HCT116 (cell line): ENCODE measurements at regions not wholly inside any gene's neighbourhood (a gene's known extent, or its start where the extent isn't known, plus 50 kb on each side); places are given as distances from the start of the nearest gene placed in this dataset.

Experiments
- ATAC-seq: fragments of 200-7000 bp; cut with Tn5 transposase; 2 replicates; pipeline ENCODE4 v1.9.1; 2020; ENCODE audit warnings: mild to moderate bottlenecking, moderate library complexity
- BruUV-seq: library from RNA; stranded (reverse); fragments of 400-500 nt; replicated peaks from 2 replicates; lab custom pipeline; 2021; lab: Mats Ljungman, UMichigan
- CTCF ChIA-PET: fragments of 300-600 bp; sonication (Branson Sonifier 250); formaldehyde crosslinking; loops from one replicate; lab custom pipeline; 2021; ENCODE audit warnings: antibody characterized with exemption; lab: Charles Lee
- POLR2A ChIA-PET: fragments of 300-600, 350-600 bp; sonication (Branson Sonifier 250); formaldehyde crosslinking; loops from one replicate; lab custom pipeline; 2021; ENCODE audit warnings: antibody characterized with exemption; lab: Charles Lee
- RAD21 ChIA-PET, 2 experiments: fragments of 300-600 bp; sonication (Branson Sonifier 250); formaldehyde crosslinking; loops; one replicate each; lab custom pipeline; 2023; ENCODE audit warnings: low total read pairs in 2 of 2; ENCODE audit not compliant: uncharacterized antibody in 2 of 2, unreplicated experiment in 2 of 2, low non-redundant PET in 1 of 2; lab: Charles Lee
- DNase-seq: peaks from one replicate; pipeline ENCODE4 v3.0.0-alpha.2; 2010; ENCODE audit warnings: low read depth, low spot score
- H2AFZ ChIP-seq: fragments of 200-600 bp; shearing (Covaris generic), sonication (generic); 2 replicates; pipeline ENCODE4 v1.6.1; 2017; ENCODE audit warnings: low read depth, mixed run types, mixed read lengths, antibody characterized with exemption, low read length; ENCODE audit not compliant: poor library complexity, severe bottlenecking
- H3K27ac ChIP-seq: 2 replicates; pipeline ENCODE4 v1.5.1; 2012; ENCODE audit warnings: low read depth, low read length
- H3K27me3 ChIP-seq: fragments of 200-600 bp; sonication (generic); 2 replicates; pipeline ENCODE4 v1.6.1; 2016; ENCODE audit warnings: mixed run types, low read length, mixed read lengths; ENCODE audit not compliant: insufficient read depth
- H3K36me3 ChIP-seq, 2 experiments: fragments of 200-500 bp in 1 of 2; fragments of 200-600 bp in 1 of 2; sonication (Bioruptor generic) in 1 of 2; sonication (generic) in 1 of 2; 2 replicates each; pipeline versions ENCODE4 v1.5.1 to v1.6.1; 2014 to 2016; ENCODE audit warnings: low read length in 2 of 2, inconsistent platforms in 1 of 2, mixed read lengths in 1 of 2, mixed run types in 1 of 2; ENCODE audit not compliant: insufficient read depth in 2 of 2, control insufficient read depth in 1 of 2
- H3K4me1 ChIP-seq, 2 experiments: fragments of 200-600 bp in 1 of 2; sonication (generic) in 1 of 2; 2 replicates each; pipeline versions ENCODE4 v1.5.1 to v1.6.1; 2012 to 2017; ENCODE audit warnings: low read length in 2 of 2, inconsistent platforms in 1 of 2, mild to moderate bottlenecking in 1 of 2, mixed read lengths in 1 of 2, mixed run types in 1 of 2, moderate library complexity in 1 of 2; ENCODE audit not compliant: insufficient read depth in 2 of 2, control insufficient read depth in 1 of 2
- H3K4me2 ChIP-seq: fragments of 200-600 bp; sonication (generic); 2 replicates; pipeline ENCODE4 v1.6.1; 2017; ENCODE audit warnings: mixed run types, low read length, mixed read lengths
- H3K4me3 ChIP-seq, 2 experiments: fragments of 200-600 bp in 1 of 2; sonication (generic) in 1 of 2; replicated peaks in 1 of 2; 2 replicates each; pipeline ENCODE4 v1.5.1; 2011 to 2016; ENCODE audit warnings: low read length in 2 of 2, control low read depth in 1 of 2, low read depth in 1 of 2, mild to moderate bottlenecking in 1 of 2, mixed read lengths in 1 of 2, mixed run types in 1 of 2
- H3K79me2 ChIP-seq: fragments of 200-600 bp; sonication (generic); 2 replicates; pipeline ENCODE4 v1.6.1; 2017; ENCODE audit warnings: mild to moderate bottlenecking, mixed run types, low read length, moderate library complexity, mixed read lengths; ENCODE audit not compliant: insufficient read depth
- H3K9ac ChIP-seq: fragments of 200-600 bp; sonication (generic); 2 replicates; pipeline ENCODE4 v1.6.1; 2016; ENCODE audit warnings: low read length, mixed read lengths
- H3K9me2 ChIP-seq: fragments of 200-600 bp; sonication (generic), shearing (Covaris generic); 2 replicates; pipeline ENCODE4 v1.6.1; 2017; ENCODE audit warnings: mixed run types, mild to moderate bottlenecking, moderate library complexity; ENCODE audit not compliant: insufficient read depth
- H3K9me3 ChIP-seq, 2 experiments: fragments of 200-500 bp in 1 of 2; fragments of 200-600 bp in 1 of 2; sonication (Bioruptor generic) in 1 of 2; sonication (generic) in 1 of 2; 2 replicates each; pipeline ENCODE4 v1.6.1; 2014 to 2017; ENCODE audit warnings: low read length in 2 of 2, mixed read lengths in 2 of 2, inconsistent platforms in 1 of 2, low read depth in 1 of 2, mild to moderate bottlenecking in 1 of 2, mixed run types in 1 of 2, moderate library complexity in 1 of 2; ENCODE audit not compliant: control insufficient read depth in 1 of 2, insufficient read depth in 1 of 2
- H4K20me1 ChIP-seq: fragments of 200-600 bp; sonication (generic), shearing (Covaris generic); 2 replicates; pipeline ENCODE4 v1.6.1; 2017; ENCODE audit warnings: mixed run types, mild to moderate bottlenecking, moderate library complexity; ENCODE audit not compliant: insufficient read depth
- CBX3 ChIP-seq: IDR thresholded peaks from 2 replicates; pipeline ENCODE4 v1.6.1; 2012; ENCODE audit warnings: low read depth
- CTCF ChIP-seq, 3 experiments: fragments of 200-600 bp in 1 of 3; sonication (generic) in 1 of 3; IDR thresholded peaks in 2 of 3; conservative IDR thresholded peaks in 1 of 3; 2 replicates each; pipeline ENCODE4 v1.5.1; 2012 to 2017; ENCODE audit warnings: low read depth in 2 of 3, low read length in 2 of 3, antibody characterized with exemption in 1 of 3, borderline replicate concordance in 1 of 3, control low read depth in 1 of 3, mild to moderate bottlenecking in 1 of 3, mixed read lengths in 1 of 3, mixed run types in 1 of 3, moderate library complexity in 1 of 3; ENCODE audit not compliant: insufficient read depth in 1 of 3
- ELF1 ChIP-seq: IDR thresholded peaks from 2 replicates; pipeline ENCODE4 v1.6.1; 2012; ENCODE audit warnings: low read depth, borderline replicate concordance
- ZNF274 ChIP-seq: fragments of 200-500 bp; sonication (Bioruptor generic); IDR thresholded peaks from 2 replicates; pipeline ENCODE4 v1.6.1; 2014; ENCODE audit warnings: mild to moderate bottlenecking, low read depth, low read length, inconsistent platforms
- intact Hi-C: fragments of 100-400 bp; cut with micrococcal nuclease; formaldehyde crosslinking; loops from 2 replicates; pipeline ENCODE4 v1.10.0; 2022
- TF ChIP-seq, protein P1 (sequence below): IDR thresholded peaks from 2 replicates; pipeline ENCODE4 v1.6.1; 2012

DNA sequence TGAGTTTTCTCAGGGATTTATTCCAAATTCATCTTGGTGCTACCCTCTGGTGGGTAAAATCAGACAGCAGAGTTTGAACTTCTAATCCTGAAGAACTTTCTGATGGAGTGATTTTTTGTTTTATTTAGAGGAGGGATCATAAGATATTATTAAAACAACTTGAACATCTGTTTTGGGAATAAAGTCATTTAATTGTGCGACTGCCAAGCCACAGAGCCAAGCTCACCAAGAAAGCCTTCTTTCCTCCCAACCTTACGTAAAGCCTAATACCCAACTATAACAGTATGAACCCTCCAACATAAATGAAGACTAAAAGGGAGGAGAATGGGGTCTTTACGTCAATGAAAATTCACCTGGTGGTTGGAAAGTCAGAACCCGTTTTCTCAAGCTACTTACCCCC lies 205.5 kb upstream of the IGF1 start (continued):
- TF ChIP-seq CTCF (IDR thresholded peaks at IDR 0.05 in 2 of 3, conservative IDR thresholded peaks at IDR 0.05 in 1 of 3; ENCODE audit: borderline replicate concordance in 1 of 3, insufficient read depth in 1 of 3, low read depth in 2 of 3, low read length in 2 of 3): no peak
- TF ChIP-seq, protein P1, sequence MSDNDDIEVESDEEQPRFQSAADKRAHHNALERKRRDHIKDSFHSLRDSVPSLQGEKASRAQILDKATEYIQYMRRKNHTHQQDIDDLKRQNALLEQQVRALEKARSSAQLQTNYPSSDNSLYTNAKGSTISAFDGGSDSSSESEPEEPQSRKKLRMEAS: no peak
- TF ChIP-seq, all 23 proteins: peak for 0

- TF ChIP-seq, protein P1: no peak
- TF ChIP-seq ELF1 (no peak), CBX3 (no peak), ZNF274 (no peak)
- no peaks in the 10 kb centered on the region for H3K36me3 ChIP-seq
- H3K4me3 ChIP-seq: no peak overlapping the region
- H2AFZ ChIP-seq: no peak overlapping the region
- peaks cover 9% of the 10 kb centered on the region; the same call in 1 of the 2 replicates for H3K27me3 ChIP-seq
- RAD21 ChIA-PET: no interaction called here
- no TSS peak for BruUV-seq
- H3K9ac ChIP-seq: no peak overlapping the region
- no peak overlapping the region for H3K4me2 ChIP-seq
- DNase-seq (no peak), ATAC-seq (no peak)
- H3K9me3 ChIP-seq: no peaks in the 10 kb centered on the region
- POLR2A ChIA-PET: no interaction called here
- no peaks in the 10 kb centered on the region for H3K4me1 ChIP-seq
- no peaks in the 10 kb centered on the region for H4K20me1 ChIP-seq
- intact Hi-C loops: no loop called here
- CTCF ChIA-PET: no interaction called here
- no peaks in the 10 kb centered on the region for H3K9me2 ChIP-seq
- no peak overlapping the region for H3K27ac ChIP-seq
- H3K79me2 ChIP-seq: no peaks in the 10 kb centered on the region
Observed at GRCh38 chr12:102685172-102685571, 204.8 kb upstream of the IGF1 start.
